SU-DHL-6 (cell line): ENCODE measurements at regions not wholly inside any gene's neighbourhood (a gene's known extent, or its start where the extent isn't known, plus 50 kb on each side); places are given as distances from the start of the nearest gene placed in this dataset.

Experiments used
- H2AFZ ChIP-seq: fragments of 200-600 bp; sonication (generic); 2 replicates; pipeline ENCODE4 v1.6.1; 2014; ENCODE audit warnings: low read depth, mild to moderate bottlenecking, moderate library complexity, mixed read lengths, antibody characterized with exemption, low read length; ENCODE audit not compliant: severe bottlenecking
- H3F3A ChIP-seq: fragments of 200-600 bp; shearing (Covaris generic); 2 replicates; pipeline ENCODE4 v1.6.0; 2016; ENCODE audit warnings: antibody characterized with exemption, mild to moderate bottlenecking; ENCODE audit not compliant: insufficient read depth
- H3K27ac ChIP-seq: fragments of 200-600 bp; sonication (generic); 2 replicates; pipeline ENCODE4 v1.5.1; 2016; ENCODE audit warnings: low read depth, mild to moderate bottlenecking, low read length, moderate library complexity, mixed read lengths
- H3K27me3 ChIP-seq: fragments of 200-600 bp; sonication (generic), shearing (Covaris generic); 2 replicates; pipeline ENCODE4 v1.6.0; 2014; ENCODE audit warnings: mild to moderate bottlenecking, low read length
- H3K36me3 ChIP-seq: fragments of 200-600 bp; sonication (generic); 2 replicates; pipeline ENCODE4 v1.6.1; 2014; ENCODE audit warnings: mild to moderate bottlenecking, low read length, mixed read lengths
- H3K4me2 ChIP-seq: fragments of 300-600, 200-600 bp; shearing (Covaris generic), sonication (generic); 2 replicates; pipeline ENCODE4 v1.6.0; 2014; ENCODE audit warnings: low read length, low read depth, mild to moderate bottlenecking; ENCODE audit not compliant: poor library complexity, severe bottlenecking
- H3K4me3 ChIP-seq: fragments of 200-600 bp; sonication (generic); 2 replicates; pipeline ENCODE4 v1.5.1; 2014; ENCODE audit warnings: antibody characterized with exemption, low read length, mild to moderate bottlenecking, mixed read lengths; ENCODE audit not compliant: insufficient read depth, poor library complexity, severe bottlenecking
- H3K79me2 ChIP-seq: fragments of 200-600 bp; sonication (generic); 2 replicates; pipeline ENCODE4 v1.6.1; 2014; ENCODE audit warnings: mild to moderate bottlenecking, low read length, moderate library complexity; ENCODE audit not compliant: insufficient read depth
- H3K9ac ChIP-seq: fragments of 200-600 bp; sonication (generic); 2 replicates; pipeline ENCODE4 v1.7.0; 2014; ENCODE audit warnings: mild to moderate bottlenecking, low read length
- H3K9me2 ChIP-seq: fragments of 200-600 bp; sonication (generic); replicated peaks from 2 replicates; pipeline ENCODE4 v1.6.1; 2014; ENCODE audit warnings: low read length; ENCODE audit not compliant: insufficient read depth
- H3K9me3 ChIP-seq: fragments of 200-600 bp; sonication (generic); 2 replicates; pipeline ENCODE4 v1.6.1; 2014; ENCODE audit warnings: low read length, mixed read lengths; ENCODE audit not compliant: insufficient read depth
- H4K20me1 ChIP-seq: fragments of 200-600 bp; sonication (generic); 2 replicates; pipeline ENCODE4 v1.6.1; 2014; ENCODE audit warnings: low read depth, mild to moderate bottlenecking, antibody characterized with exemption, low read length, moderate library complexity, mixed read lengths
- CTCF ChIP-seq: fragments of 200-600 bp; sonication (generic); IDR thresholded peaks from one replicate; pipeline ENCODE4 v1.5.1; 2017; ENCODE audit warnings: antibody characterized with exemption, mild to moderate bottlenecking, low read length, moderate library complexity; ENCODE audit not compliant: insufficient read depth, poor library complexity, severe bottlenecking
- EZH2phosphoT487 ChIP-seq: fragments of 200-600 bp; sonication (generic), shearing (Covaris generic); conservative IDR thresholded peaks from 2 replicates; pipeline ENCODE4 v1.6.1; 2018; ENCODE audit warnings: mild to moderate bottlenecking, antibody characterized with exemption, low read length, moderate library complexity, mixed read lengths

DNA sequence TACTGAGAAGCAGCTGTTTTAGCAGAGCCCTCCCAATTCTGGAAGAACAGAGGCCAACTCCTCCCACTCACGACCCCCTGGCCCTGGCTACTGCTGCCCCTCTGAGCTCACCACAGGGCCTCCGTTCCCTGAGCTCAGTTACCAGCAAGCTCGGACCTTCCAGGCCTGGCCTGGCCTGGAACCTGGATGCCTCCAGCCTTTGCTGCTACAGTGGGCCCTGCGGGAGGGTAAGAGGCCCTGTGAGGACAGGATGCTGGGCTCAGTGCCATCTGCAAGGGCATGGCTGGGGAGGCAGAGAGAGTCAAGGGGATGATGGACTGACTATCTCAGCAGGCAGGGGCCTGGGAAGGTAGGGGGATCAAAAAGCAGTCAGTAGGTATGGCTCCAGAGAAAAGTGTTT lies 209.9 kb upstream of the NCAM1 start:
- H4K20me1 ChIP-seq = no peaks in the 10 kb centered on the region
- no peaks in the 10 kb centered on the region for H3K9me2 ChIP-seq
- no peak overlapping the region for H3K9ac ChIP-seq
- H3K4me2 ChIP-seq = no peak overlapping the region
- no peaks in the 10 kb centered on the region for H3K36me3 ChIP-seq
- TF ChIP-seq CTCF (no peak), EZH2phosphoT487 (no peak)
- no peak overlapping the region for H3K4me3 ChIP-seq
- H3F3A ChIP-seq = no peaks in the 10 kb centered on the region
- no peak overlapping the region for H2AFZ ChIP-seq
- no peaks in the 10 kb centered on the region for H3K79me2 ChIP-seq
- H3K27ac ChIP-seq = no peak overlapping the region
- no peaks in the 10 kb centered on the region for H3K9me3 ChIP-seq
- no peaks in the 10 kb centered on the region for H3K27me3 ChIP-seq

DNA sequence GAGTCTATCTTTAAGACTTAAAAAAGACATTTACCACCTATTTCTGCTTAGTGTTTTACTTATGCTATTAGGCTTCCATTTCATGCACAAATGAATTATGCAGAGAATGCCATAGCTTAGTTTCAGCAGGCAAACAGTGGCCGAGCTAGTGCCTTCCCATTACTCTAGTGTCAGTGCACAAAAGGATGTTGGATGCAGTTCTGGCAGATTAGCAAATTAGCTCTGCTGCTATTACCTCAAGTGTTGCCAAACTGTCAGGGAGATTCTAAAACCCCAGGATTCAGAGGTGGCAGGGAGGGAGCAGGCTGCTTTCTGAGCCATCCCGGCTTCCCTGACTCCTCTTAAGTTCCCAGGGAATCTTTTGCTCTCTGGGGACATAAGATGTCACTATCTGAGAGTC lies 209.4 kb upstream of the NCAM1 start:
- H2AFZ ChIP-seq = no peak overlapping the region
- no peaks in the 10 kb centered on the region for H3K36me3 ChIP-seq
- no peaks in the 10 kb centered on the region for H3K9me3 ChIP-seq
- no peak overlapping the region for H3K4me2 ChIP-seq
- H3F3A ChIP-seq = no peaks in the 10 kb centered on the region
- no peaks in the 10 kb centered on the region for H3K9me2 ChIP-seq
- no peak overlapping the region for H3K9ac ChIP-seq
- no peaks in the 10 kb centered on the region for H3K27me3 ChIP-seq
- H3K79me2 ChIP-seq = no peaks in the 10 kb centered on the region
- no peaks in the 10 kb centered on the region for H4K20me1 ChIP-seq
- no peak for TF ChIP-seq EZH2phosphoT487
- TF ChIP-seq CTCF = no peak
- H3K4me3 ChIP-seq = no peak overlapping the region
- H3K27ac ChIP-seq = no peak overlapping the region

GRCh38 chr11:112752563-112752962 lies 208.7 kb upstream of the NCAM1 start:
- Histone ChIP-seq H3K4me2 (no peak overlapping the region), H3K27me3 (no peaks in the 10 kb centered on the region)

More at GRCh38 chr11:112752563-112752962, 208.7 kb upstream of the NCAM1 start:
- TF ChIP-seq EZH2phosphoT487 (no peak), CTCF (no peak)
- H3K4me3 ChIP-seq = no peak overlapping the region
- H3K79me2 ChIP-seq = no peaks in the 10 kb centered on the region
- H3K36me3 ChIP-seq = no peaks in the 10 kb centered on the region
- H4K20me1 ChIP-seq = no peaks in the 10 kb centered on the region
- no peak overlapping the region for H3K27ac ChIP-seq
- no peaks in the 10 kb centered on the region for H3K9me2 ChIP-seq
- H3K9ac ChIP-seq = no peak overlapping the region
- H3F3A ChIP-seq = no peaks in the 10 kb centered on the region
- H2AFZ ChIP-seq = no peak overlapping the region
- H3K9me3 ChIP-seq = no peaks in the 10 kb centered on the region
